GM19468 (cell line): ENCODE measurements at regions not wholly inside any gene's neighbourhood (a gene's known extent, or its start where the extent isn't known, plus 50 kb on each side); places are given as distances from the start of the nearest gene placed in this dataset.
"Not testable (repeated sequence)": the region's sequence is repeated elsewhere in the genome, so short reads cannot be mapped to it uniquely, and the experiment has no call there.

Source experiments
- ATAC-seq: cut with Tn5 transposase; IDR thresholded peaks from one replicate; pipeline ENCODE4 v1.9.1; 2021; ENCODE audit warnings: mild to moderate bottlenecking, moderate library complexity, moderate number of reproducible peaks; ENCODE audit not compliant: unreplicated experiment; ENCODE audit errors: extremely low read depth

DNA sequence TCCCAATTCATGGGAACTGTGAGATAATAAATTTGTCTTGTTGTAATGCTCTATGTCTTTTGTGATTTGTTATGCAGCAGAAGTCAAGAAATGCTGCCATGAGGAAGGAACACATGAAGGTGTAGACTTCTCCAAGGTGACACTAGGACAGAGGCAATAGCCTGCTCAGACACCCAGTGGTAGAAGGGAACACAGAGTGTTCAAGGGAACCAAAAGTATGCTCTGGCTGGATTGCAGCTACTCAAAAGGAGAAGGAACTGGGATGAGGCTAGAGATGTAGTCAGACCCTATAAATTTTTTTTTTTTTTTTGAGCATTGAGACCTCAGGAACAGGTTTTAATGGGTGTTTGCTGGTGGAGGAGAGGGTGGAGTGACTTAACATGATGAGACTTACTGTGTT, 232.5 kb downstream of the PARP8 start:
- no peak for ATAC-seq

DNA sequence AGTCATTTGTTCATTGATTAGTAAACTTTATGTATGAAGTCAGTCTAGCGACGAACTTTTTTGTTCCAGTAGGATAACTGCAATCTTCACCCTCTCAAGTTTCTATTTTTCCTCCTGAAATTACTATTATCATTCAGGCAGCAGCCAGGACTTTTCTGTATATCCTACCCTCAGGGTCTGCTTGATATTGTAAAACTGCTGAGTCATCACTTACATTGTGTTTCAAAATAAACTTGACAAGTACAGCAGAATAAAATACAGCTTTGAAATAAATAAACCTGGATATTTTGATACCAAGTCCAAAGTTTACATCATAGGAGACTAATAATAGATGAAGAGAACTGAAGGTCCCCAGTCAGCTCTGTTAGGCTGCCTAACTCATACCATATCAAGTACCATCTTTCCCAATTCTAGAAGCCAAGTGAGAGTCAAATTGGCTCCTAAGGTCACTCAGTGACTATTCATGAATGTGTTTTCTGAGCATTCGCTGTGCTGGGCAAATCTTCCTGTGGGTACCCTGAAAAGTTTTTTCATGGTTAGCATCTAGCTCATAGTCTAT, 234.6 kb downstream of the PARP8 start:
- no peak for ATAC-seq

DNA sequence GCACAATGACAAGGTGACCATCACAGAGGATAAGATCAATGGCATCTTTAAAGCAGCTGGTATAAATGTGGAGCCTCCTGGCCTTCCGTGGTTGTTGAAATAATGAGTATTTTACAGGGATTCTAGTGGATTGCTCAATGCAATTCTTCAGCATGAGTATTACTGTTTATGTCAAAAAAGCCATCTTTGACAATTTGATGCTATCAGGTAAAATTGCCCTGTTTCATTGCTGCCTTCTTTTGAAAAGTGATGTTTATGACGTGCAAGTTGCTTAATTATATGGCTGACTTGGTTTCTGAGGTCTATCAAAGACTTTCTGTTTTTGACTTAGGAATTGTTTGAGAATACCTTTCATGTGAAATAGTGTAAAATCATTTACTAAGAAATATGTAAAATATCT, 237.2 kb downstream of the PARP8 start:
- no peak for ATAC-seq

DNA sequence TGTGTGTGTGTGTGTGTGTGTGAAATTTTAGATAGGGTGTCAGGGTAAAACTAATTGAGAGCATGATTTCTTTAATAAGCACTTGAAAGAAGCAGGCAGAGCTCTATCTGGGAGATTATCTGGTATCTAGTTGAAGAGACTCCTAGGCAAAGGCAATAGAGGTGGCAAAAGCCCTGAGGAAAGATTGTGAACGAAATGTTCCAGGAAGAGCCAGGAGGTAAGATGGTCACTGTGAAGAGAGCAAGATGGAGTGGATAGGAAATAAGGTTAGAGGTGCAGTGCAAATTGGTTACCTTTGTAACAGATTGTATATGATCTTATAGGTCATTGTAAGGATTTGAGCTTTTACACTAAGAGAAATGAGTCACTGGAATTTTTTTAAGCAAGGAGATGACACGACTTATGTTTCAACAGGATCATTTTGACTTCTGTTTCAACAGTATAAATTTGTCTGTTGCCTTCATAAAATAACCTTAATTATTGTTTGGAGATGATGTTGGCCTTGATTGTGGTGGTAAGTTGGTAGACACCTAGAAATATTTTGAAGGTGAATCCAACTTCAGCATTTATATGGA, 239.6 kb downstream of the PARP8 start:
- ATAC-seq, result no peak

DNA sequence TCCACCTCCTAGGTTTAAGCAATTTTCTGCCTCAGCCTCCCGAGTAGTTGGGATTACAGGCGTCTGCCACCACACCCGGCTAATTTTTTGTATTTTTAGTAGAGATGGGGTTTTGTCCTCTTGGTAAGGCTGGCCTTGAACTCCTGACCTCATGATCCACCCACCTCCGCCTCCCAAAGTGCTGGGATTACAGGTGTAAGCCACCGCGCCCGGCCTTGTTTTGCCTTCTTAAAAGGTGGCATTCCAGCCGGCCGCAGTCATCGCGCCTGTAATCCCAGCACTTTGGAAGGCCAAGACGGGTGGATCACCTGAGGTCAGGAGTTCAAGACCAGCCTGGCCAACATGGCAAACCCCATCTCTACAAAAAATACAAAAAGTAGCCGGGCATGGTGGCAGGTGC, 253.7 kb downstream of the PARP8 start:
- ATAC-seq, result not testable (repeated sequence)

DNA sequence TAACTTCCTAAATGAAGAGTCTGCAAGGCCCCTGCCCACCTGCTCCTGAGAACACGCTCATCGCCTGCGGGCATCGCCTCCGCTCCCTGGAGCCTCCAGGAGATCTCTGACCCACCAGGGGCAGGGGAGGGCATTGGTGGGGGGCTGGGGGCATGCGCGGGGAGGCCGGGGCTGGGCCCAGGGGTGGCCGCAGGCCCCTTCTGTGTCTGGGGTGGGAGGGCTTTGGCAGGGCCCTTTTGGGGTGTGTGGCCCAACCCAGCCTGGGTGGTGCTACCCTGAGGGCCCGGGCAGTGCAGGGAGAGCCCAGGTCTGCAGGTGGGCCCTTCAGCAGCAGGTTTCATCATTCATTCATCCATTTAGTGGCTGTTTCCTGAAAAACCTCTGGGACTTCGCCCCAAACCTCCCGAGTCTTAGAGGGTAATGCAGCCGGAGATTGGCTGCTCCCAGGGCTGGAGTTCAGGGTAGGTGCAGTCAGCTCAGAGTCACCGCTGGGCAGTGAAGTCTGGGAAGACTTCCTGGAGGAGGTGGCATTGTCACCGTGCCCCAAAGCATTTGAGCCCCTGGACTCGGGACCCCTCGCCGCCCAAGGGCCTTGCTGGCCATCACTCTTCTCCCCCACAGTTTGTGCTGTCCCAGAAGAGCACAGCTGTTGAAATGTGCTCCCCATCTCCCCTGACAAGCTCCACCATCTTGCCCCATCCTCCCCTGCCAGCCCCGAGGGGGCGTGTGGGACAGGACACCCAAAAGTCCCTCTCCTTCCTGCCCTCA, 255.1 kb downstream of the PARP8 start:
- no peak for ATAC-seq

DNA sequence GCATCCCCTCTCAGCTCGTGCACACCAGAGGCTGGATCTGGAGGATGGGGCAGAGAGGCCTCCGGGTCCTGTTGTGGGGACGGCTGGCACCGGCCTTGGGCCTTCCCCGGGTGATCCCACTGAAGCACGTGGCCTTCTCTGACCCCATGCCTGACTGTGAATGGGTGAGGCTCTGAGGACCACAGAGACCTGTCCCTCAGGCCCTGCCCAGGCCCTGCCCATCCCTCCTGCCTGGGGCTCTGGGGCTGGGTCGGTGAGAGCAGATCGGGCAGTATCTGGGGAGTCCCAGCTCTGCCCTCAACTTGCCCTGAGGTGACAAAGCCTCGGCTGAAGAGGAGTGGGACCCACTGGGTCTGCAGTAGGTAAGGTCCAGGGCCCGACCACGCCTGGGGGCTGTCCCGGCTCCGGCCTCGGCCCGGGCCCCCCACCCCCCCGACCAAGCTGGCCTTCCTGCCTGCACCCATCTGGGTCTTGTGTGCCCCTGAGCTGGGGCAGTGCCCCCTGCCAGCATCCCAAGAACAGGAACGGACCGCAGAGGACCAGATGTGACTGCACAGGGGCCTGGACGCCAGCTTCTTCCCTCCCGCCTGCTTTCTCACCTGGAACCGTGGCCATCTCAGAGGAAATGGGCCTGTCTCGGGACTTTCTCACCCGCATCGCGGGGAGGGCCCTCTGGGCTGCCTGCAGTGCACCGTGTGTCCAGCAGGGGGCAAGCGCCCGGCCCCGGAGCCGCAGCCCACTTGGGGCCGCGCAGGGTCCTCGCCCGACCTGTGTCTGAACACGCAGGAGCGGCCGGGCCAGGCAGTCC, 255.9 kb downstream of the PARP8 start:
- ATAC-seq, result not testable (repeated sequence)

DNA sequence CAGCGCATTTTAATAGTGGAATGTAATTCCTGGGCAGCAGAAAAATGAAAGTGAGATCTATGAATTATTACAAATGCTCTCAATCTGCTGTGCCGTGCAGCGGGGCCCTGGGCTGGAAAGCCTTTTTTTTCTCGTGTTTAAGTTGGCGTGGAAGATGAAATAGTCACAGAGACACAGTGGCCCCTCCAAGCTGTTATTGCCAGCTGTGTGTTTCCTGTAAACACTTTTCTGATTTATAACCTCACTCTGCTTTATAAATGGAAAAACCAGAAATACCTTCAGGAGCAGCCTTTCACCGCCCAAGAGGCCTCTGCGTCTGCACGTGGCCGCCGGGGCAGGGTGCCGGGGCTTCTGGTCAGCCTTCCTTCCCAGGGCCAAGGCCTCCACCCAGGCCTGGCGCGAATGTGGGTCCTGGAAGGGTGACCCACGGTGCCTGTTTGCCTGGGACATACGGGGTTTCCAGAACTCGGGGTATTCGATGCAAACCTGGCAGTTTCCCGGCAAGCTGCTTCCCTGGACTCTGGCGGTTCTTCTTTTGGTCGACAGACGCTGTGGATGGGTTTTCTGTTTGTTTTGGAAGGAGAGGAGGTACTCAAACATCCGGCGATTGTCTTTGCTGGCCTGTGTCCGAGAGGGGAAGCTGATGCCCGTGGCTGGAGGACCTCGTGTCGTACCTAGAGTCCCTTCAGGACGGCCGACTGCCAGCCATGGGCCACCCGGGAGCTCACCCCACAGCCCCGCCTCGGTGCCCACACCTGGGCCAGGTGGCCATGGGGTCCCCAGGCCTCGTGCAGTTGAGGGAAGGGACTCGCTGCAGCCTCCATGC, 256.7 kb downstream of the PARP8 start:
- no peak for ATAC-seq

DNA sequence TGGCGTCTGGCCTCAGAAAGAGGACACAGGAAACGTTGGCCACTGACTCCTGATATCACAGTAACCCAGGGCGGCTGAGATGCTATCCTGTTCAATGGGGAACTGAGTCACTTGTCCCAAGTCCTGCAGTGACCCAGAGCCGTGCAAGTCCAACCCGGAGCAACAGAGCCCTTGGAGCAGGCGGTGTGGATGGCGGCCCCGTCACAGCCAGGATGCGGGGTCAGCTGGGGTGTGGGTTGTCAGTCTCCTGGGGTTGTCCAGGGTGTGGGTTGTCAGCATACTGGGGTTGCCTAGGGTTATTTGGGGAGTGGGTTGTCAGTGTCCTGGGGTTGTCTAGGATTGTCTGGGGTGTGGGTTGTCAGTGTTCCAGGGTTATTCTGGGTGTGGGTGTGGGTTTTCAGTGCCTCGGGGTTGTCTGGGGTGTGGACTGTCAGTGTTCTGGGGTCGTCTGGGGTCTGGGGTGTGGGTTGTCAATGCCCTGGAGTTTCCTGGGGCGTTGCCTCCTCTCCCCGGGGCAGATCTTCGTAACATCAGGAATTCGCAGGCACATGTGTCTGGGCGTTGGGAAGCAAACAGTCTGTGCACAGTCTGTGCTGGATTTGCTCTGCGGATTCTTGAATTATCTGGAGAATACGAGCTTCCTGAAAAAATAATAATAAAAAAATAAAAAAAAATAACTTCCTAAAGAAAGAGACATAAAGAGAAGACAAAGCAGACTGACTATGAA, 257.5 kb downstream of the PARP8 start:
- ATAC-seq, result no peak

DNA sequence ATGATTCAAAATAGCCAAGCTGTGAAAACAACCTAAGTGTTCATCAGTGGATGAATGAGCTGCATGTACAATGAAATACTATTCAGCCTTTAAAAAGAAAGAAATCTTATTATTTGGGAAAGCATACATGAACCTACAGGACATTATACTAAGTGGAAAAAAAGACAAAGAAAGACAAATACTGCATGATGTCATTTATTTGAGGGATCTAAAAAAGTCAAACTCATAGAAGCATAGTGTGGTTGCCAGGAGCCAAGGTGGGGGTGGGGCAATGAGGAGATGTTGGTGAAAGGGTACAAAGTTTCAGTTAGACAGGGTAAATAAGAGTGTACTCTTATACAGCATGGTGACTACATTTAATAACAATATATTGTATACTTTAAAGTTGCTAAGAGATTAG, 261.5 kb downstream of the PARP8 start:
- no peak for ATAC-seq

DNA sequence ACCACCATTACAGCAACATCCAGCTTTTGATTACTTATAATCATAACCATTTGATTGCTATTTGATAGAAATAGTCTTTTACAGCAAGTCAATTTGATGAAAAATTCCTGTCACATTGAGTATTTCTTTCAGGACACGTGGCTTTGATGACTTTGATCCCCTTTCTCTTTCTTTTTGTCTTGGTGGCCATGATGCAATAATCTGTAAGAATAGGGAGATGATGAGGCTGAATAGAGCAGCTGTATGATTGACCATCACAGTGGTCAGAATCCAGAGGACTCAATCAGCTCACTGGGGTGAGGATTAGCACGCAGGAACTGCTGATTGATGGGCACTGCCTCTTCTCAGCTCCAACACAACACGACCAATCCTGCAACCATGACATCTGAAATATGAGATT, 262.7 kb downstream of the PARP8 start:
- ATAC-seq, result no peak

DNA sequence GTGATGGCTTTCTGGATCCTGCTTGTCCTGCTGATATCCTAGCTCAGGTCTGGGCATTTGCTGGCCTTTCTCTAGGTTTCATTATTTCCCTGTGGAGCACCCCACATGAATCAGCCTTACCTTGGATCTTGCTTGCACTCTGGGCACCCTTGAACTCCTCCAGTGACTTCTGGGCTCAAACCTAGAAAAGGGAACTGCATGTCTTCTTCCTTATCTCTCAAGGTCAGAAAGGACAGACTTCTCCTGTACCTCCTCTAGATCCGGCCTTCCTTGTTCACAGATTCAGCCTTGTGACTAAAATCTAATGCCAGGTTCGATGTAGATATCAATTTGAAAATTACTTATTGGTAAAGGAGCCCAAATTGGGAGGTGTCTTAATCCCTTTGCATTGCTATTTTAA, 267.9 kb downstream of the PARP8 start:
- ATAC-seq, result no peak

DNA sequence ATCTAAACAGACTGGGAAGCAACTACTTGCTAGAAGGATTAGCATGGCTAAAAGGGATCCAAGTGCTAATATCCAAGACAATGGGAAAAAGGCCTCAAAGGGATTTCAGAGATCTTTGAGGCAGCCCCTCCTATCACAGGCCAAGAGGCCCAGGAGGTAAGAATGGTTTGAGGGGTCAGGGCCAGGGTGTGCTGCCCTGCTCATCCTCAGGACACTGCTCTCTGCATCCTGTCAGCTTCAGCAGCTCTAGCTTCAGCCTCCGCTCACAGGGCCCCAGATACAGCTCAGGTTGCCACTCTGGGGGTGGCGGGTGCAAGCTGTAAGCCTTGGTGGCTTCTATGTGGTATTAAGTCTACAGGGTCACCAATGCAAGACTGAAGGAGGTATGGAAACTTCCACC, 278.7 kb downstream of the PARP8 start:
- ATAC-seq, result no peak

DNA sequence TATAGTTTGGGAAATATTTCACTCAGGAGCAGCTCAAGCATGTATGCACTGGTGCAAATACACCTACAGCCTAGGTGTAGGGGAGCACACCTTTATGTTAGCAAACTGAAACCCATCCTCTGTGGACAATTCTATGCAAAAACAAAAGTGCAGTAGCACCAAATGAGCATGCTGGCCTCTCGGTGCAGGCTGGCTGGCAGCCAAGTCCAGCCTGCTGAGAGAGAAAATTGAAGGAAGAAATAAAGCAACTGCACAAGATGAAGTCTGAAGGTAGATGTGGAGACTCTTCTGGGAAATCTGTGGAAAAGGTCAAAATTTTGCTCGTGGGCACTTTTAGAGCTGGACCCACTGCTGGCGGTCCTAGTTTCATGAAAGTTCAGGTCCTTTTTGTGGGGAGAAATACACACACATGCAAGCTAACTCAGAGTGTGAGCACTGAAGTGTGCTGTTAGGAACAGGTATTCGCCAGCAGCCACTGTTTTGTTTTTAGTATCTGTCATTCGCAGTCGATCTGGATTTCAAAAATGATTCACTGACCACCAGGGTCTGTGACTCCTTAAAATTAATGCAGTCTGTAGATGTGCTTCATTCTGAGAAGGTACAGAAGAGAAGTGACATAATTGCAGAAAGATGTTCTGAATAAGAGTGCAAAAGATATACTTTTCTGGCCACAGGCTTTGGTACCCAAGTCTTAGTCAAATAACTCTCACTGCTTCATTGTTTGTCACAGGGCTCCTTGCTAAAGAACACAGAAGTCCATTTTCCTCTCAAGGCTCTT, 281.7 kb downstream of the PARP8 start:
- ATAC-seq, result no peak

DNA sequence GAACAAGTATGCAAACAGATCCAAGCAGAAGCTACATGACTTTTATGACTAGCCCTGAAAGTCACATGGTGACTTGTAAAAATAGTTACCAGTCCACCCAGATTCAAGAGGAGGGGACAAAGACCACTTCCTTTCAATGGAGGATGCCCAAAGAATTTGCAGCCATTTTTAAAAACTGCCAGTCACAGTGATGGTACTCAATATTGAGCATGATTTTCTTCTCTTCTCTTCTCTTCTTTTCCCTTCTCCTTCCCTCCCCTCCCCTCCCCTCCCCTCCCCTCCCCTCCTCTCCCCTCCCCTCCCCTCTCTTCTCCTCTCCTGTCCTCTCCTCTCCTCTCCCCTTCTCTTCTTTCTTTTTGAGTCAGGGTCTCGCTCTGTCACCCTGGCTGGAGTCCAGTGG, 286.9 kb downstream of the PARP8 start:
- no peak for ATAC-seq

DNA sequence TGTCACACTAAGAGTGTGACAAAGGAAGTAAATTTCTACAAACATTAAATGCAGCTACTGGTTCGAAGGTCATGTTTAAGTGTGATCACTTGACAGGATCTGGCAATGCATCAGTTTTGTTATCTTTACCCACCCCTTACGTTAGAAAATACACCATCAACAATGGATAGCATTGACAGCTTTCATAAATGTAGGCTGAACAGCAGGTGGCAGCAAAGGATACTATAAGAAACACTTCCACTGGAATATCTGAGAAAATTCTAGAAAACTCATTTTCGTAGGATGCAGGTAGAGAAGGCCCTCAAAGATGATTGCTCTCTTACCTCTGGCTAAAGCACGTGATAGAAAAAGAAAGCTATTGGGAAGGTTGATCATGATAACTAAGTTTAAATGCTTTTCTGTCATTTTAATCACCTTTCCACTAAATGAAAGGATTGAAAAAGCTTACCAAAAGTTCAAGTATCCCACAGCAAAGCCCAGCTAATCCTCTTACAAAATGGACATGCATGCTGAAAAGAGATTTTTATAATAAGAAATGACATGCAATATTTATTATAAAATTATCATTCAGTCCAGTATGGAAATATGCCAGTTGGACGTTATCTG, 292.5 kb downstream of the PARP8 start:
- no peak for ATAC-seq

DNA sequence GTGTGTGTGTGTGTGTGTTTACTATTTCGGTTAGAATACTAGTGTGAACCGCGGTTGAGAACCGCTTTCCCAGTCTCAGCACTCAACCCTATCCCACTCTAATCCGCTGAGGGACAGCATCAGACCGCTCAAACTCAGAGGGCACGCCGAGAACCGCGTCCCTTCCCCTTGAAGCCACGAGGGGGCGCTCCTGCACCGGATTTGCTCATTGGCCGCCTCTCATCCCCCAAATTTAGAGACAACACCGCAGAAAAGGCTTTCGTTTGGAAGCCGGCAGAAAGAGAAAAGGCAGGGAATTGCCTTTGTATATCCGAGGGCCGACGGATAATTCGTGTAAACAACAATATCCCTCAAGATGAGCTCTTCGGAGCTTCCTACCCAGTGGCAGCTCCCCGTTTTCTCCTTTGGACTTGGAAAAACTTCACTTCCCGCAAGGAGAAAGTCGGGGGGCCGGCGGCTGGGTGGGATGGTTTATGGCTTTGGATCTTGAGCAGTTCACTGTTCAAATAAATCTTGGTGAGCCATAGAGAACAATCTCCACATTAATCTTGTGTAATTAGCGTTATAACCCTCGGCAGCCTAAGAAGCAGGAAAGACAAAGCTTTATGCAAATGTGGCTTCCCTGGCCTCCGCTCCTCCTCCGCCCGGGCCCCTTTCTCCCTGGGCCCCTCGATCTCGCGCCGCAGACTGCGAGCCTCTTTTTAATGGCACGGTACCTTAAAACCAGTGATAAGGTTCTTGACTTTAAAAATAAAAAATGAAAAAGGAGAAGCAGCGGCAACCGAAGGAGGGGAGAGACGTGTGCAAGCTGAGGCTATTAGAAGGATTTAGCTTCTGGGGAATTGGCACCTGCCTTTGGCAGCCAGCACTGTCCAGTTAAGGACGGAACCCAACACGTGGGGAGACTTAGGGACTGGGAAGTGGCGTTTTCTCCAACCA, 296.8 kb downstream of the PARP8 start:
- ATAC-seq, result peak; percentile 36
